Endodermal cell (in vitro differentiated cells): ENCODE measurements at regions not wholly inside any gene's neighbourhood (a gene's known extent, or its start where the extent isn't known, plus 50 kb on each side); places are given as distances from the start of the nearest gene placed in this dataset.

Source experiments
- DNase-seq: peaks from one replicate; pipeline ENCODE4 v3.0.0-alpha.2; 2017
- H3K27ac ChIP-seq: 2 replicates; pipeline ENCODE4 v1.5.1; 2013; ENCODE audit warnings: mild to moderate bottlenecking, low read depth, low read length, moderate library complexity
- H3K27me3 ChIP-seq: 2 replicates; pipeline ENCODE4 v1.6.1; 2013; ENCODE audit warnings: mild to moderate bottlenecking, low read length, moderate library complexity; ENCODE audit not compliant: insufficient read depth, control insufficient read depth, poor library complexity, severe bottlenecking
- H3K36me3 ChIP-seq: 2 replicates; pipeline ENCODE4 v1.7.0; 2013; ENCODE audit warnings: mild to moderate bottlenecking, low read length, moderate library complexity; ENCODE audit not compliant: control insufficient read depth, insufficient read depth
- H3K4me1 ChIP-seq: one replicate; pipeline ENCODE4 v1.7.0; 2013; ENCODE audit warnings: low read length; ENCODE audit not compliant: control insufficient read depth, insufficient read depth
- H3K4me3 ChIP-seq: 2 replicates; pipeline ENCODE4 v1.5.1; 2013; ENCODE audit warnings: mild to moderate bottlenecking, low read length, moderate library complexity
- H3K9ac ChIP-seq: 2 replicates; pipeline ENCODE4 v1.6.1; 2013; ENCODE audit warnings: mild to moderate bottlenecking, low read length, moderate library complexity; ENCODE audit not compliant: poor library complexity, severe bottlenecking; ENCODE audit errors: extremely low read depth
- H3K9me3 ChIP-seq: 2 replicates; pipeline ENCODE4 v1.6.1; 2013; ENCODE audit warnings: mild to moderate bottlenecking, low read length, moderate library complexity; ENCODE audit not compliant: control insufficient read depth
- H3K27ac Mint-ChIP-seq: 2 replicates; pipeline ENCODE4 v1.8.0; 2020; ENCODE audit warnings: mixed read lengths
- H3K27me3 Mint-ChIP-seq: 2 replicates; pipeline ENCODE4 v1.8.0; 2021; ENCODE audit warnings: mild to moderate bottlenecking, mixed read lengths; ENCODE audit not compliant: insufficient read depth
- H3K36me3 Mint-ChIP-seq: 2 replicates; pipeline ENCODE4 v1.8.0; 2020; ENCODE audit warnings: low read depth, mixed read lengths
- H3K4me1 Mint-ChIP-seq: 2 replicates; pipeline ENCODE4 v1.8.0; 2020; ENCODE audit warnings: mixed read lengths
- H3K4me3 Mint-ChIP-seq: 2 replicates; pipeline ENCODE4 v1.8.0; 2020; ENCODE audit warnings: mild to moderate bottlenecking, moderate library complexity, mixed read lengths
- H3K9me3 Mint-ChIP-seq: 2 replicates; pipeline ENCODE4 v1.8.0; 2020; ENCODE audit warnings: mild to moderate bottlenecking, mixed read lengths
- CTCF ChIP-seq: fragments of 200-600 bp; sonication (generic); conservative IDR thresholded peaks from 2 replicates; pipeline ENCODE4 v1.5.0; 2021; ENCODE audit warnings: antibody characterized with exemption, mild to moderate bottlenecking
- WGBS, 2 experiments: methylation state at CpG; one replicate each; pipeline versions ENCODE4 v1.1.5 to v1.1.7; 2013; ENCODE audit warnings: missing lambda C conversion rate in 2 of 2, mixed read lengths in 1 of 2; ENCODE audit not compliant: insufficient coverage in 1 of 2, insufficient read length in 1 of 2; 5-methylcytosine and 5-hydroxymethylcytosine counted together

DNA sequence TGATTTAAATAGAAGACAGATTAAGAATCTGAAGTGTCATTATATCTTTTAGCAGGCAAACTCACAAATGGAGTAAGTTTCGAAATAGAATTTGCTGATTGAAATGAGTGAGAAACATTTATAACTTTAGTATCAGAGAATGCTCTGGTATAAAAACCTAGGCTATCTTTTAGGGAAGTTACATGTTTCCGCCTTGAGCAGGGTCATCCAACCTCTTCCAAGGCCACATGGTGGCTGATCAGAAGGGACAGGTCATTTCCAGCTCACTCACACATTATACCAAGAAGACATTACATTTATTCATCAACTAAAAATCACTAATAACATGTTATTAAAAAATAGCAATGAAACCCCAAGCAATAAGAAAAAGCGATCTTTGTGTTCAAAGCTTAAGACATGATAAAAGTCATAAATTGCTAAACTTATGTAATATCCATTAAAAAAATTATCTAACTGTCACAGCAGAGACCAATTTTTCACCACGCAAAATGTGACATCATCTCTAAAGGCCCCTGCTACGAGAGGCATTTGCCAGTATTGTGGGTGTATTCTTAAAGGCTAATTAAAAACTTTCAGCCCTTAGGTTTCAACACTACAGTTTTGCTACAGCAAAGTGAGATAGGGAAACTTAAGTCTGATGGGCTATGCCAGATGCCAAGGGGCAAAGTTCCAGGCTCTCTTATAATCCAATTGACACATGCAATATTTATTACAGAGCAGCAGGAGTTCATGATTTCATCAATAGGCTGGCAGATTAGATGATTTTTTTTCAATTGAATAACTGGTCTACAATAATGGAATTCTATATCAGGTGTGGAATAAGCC is 240.4 kb upstream of the TBL1XR1 start:
- H3K36me3 ChIP-seq = no peaks in the 10 kb centered on the region
- H3K27ac ChIP-seq = no peak overlapping the region
- no peak overlapping the region for H3K4me3 Mint-ChIP-seq
- H3K4me1 Mint-ChIP-seq = no peaks in the 10 kb centered on the region
- DNase-seq = no peak
- H3K27ac Mint-ChIP-seq = no peak overlapping the region
- no peaks in the 10 kb centered on the region for H3K27me3 ChIP-seq
- H3K4me3 ChIP-seq = no peak overlapping the region
- no peaks in the 10 kb centered on the region for H3K4me1 ChIP-seq
- no peaks in the 10 kb centered on the region for H3K27me3 Mint-ChIP-seq
- no peak for TF ChIP-seq CTCF
- H3K9ac ChIP-seq = no peak overlapping the region
- no peaks in the 10 kb centered on the region for H3K9me3 Mint-ChIP-seq
- H3K9me3 ChIP-seq = no peaks in the 10 kb centered on the region
- no peaks in the 10 kb centered on the region for H3K36me3 Mint-ChIP-seq
- 91 to 95% methylated on average over 1 to 5 of the region's 5 CpGs for WGBS, 2 experiments

GRCh38 chr3:177438596-177439220 is 241.4 kb upstream of the TBL1XR1 start:
- Histone ChIP-seq H3K4me1 (no peaks in the 10 kb centered on the region), H3K36me3 (no peaks in the 10 kb centered on the region), H3K27me3 (no peaks in the 10 kb centered on the region), H3K4me3 (no peak overlapping the region), H3K9ac (no peak overlapping the region), H3K27ac (no peak overlapping the region), H3K9me3 (no peaks in the 10 kb centered on the region)
- H3K4me3 Mint-ChIP-seq = no peak overlapping the region
- whole genome bisulfite sequencing, 2 experiments = 95 to 98% methylated on average over 6 to 7 of the region's 7 CpGs
- DNase-seq = no peak
- H3K4me1 Mint-ChIP-seq = peaks cover 3% of the 10 kb centered on the region
- H3K9me3 Mint-ChIP-seq = no peaks in the 10 kb centered on the region
- H3K36me3 Mint-ChIP-seq = no peaks in the 10 kb centered on the region
- H3K27me3 Mint-ChIP-seq = no peaks in the 10 kb centered on the region
- H3K27ac Mint-ChIP-seq = no peak overlapping the region
- no peak for TF ChIP-seq CTCF

GRCh38 chr3:177439694-177440269 is 242.5 kb upstream of the TBL1XR1 start:
- H3K4me1 ChIP-seq = no peaks in the 10 kb centered on the region
- Mint-ChIP-seq H3K4me1 (peaks cover 3% of the 10 kb centered on the region), H3K9me3 (no peaks in the 10 kb centered on the region), H3K27ac (no peak overlapping the region), H3K36me3 (no peaks in the 10 kb centered on the region), H3K27me3 (no peaks in the 10 kb centered on the region), H3K4me3 (no peak overlapping the region)
- no peak for DNase-seq
- H3K27ac ChIP-seq = no peak overlapping the region
- 78 to 94% methylated on average over 1 to 3 of the region's 3 CpGs for WGBS, 2 experiments
- no peaks in the 10 kb centered on the region for H3K9me3 ChIP-seq
- H3K9ac ChIP-seq = no peak overlapping the region
- H3K27me3 ChIP-seq = no peaks in the 10 kb centered on the region
- no peaks in the 10 kb centered on the region for H3K36me3 ChIP-seq
- H3K4me3 ChIP-seq = no peak overlapping the region
- TF ChIP-seq CTCF = no peak
